ENCODE measurements at regions not wholly inside any gene's neighbourhood (a gene's known extent, or its start where the extent isn't known, plus 50 kb on each side); places are given as distances from the start of the nearest gene placed in this dataset.

DNA sequence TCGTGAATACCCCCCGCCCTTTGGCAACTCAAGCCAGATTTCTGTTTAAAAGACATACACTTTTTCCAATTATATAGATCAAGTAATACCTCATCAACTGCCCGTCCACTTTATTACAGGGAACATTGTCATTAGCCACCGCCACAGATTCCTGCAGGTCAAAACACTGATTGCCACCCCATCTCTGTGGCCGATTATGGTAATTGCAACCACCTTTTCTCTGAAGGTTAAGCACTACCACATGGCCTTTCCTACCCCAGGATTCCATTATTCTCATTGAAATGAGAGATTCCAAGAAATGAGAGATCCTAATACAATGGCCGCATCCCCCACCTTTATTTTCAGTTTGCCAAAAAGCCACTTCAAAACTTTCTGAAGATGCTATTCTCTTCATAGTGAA lies 478.8 kb upstream of the HSF2 start:
- Histone ChIP-seq H3K23ac (ENCODE audit: insufficient read length, low read depth, low read length) (no peak overlapping the region), H2BK5ac (ENCODE audit: insufficient read length, low read length) (no peak overlapping the region), H4K8ac (replicated peaks; ENCODE audit: insufficient read length, low read depth, low read length) (no peak overlapping the region), H4K5ac (ENCODE audit: insufficient read length, low read depth, low read length) (no peak overlapping the region), H4K91ac (ENCODE audit: insufficient read length, low read depth, low read length) (no peak overlapping the region), H4K20me1 (ENCODE audit: control insufficient read depth, insufficient read depth, insufficient read length) (no peaks in the 10 kb centered on the region), H3K4me1 (ENCODE audit: insufficient read depth, low read length) (peaks cover 4% of the 10 kb centered on the region; the same call in 1 of the 2 replicates), H3K9me3 (ENCODE audit: control insufficient read depth, low read depth, low read length) (no peaks in the 10 kb centered on the region), H3K14ac (ENCODE audit: insufficient read depth, low read length) (no peak overlapping the region), H2BK120ac (ENCODE audit: low read depth, low read length, poor library complexity, severe bottlenecking) (no peak overlapping the region), H3K9ac (ENCODE audit: extremely low read depth, insufficient read length, low read length) (no peak overlapping the region), H3K79me2 (ENCODE audit: insufficient read depth, low read length) (no peaks in the 10 kb centered on the region), H3K23me2 (ENCODE audit: insufficient read length, low read depth, low read length, poor library complexity, severe bottlenecking) (no peaks in the 10 kb centered on the region), H3K79me1 (ENCODE audit: insufficient read depth, low read depth, low read length, poor library complexity, severe bottlenecking) (no peaks in the 10 kb centered on the region), H2BK12ac (ENCODE audit: insufficient read length, low read depth, low read length) (no peak overlapping the region), H3K18ac (ENCODE audit: insufficient read length, low read depth, low read length) (no peak overlapping the region), H3T11ph (ENCODE audit: low read length) (no peak overlapping the region), H2AFZ (ENCODE audit: low read length) (no peak overlapping the region), H2BK20ac (ENCODE audit: low read depth, low read length, poor library complexity, severe bottlenecking) (no peak overlapping the region), H3K4ac (ENCODE audit: low read depth, low read length) (no peak overlapping the region), H3K4me2 (ENCODE audit: insufficient read depth, insufficient read length, low read length) (no peak overlapping the region), H3K56ac (ENCODE audit: insufficient read length, low read depth, low read length) (no peak overlapping the region), H2AK5ac (ENCODE audit: insufficient read length, low read length) (no peak overlapping the region), H3K27ac (ENCODE audit: insufficient read length, low read depth, low read length) (no peak overlapping the region), H2BK15ac (ENCODE audit: low read depth, low read length) (no peak overlapping the region), H3K27me3 (ENCODE audit: insufficient read depth, low read length) (no peaks in the 10 kb centered on the region)
- no peak overlapping the region for H3K27ac Mint-ChIP-seq
- peak; percentile 29; the same call in 2 of the 3 replicates for TF ChIP-seq CTCF (conservative IDR thresholded peaks at IDR 0.05)
- no peaks in the 10 kb centered on the region for H3K36me3 Mint-ChIP-seq (ENCODE audit: insufficient read depth in 1 of 3, low read depth in 3 of 3)
- H3K4me1 Mint-ChIP-seq: peaks cover 17 to 26% of the 10 kb centered on the region in 2 experiments
- DNase-seq: no peak
- no peaks in the 10 kb centered on the region for H3K9me3 Mint-ChIP-seq
- no peak overlapping the region for H3K4me3 Mint-ChIP-seq
- no peaks in the 10 kb centered on the region for H3K27me3 Mint-ChIP-seq (ENCODE audit: low read depth)
- WGBS (ENCODE audit: extremely low coverage, insufficient read length, low lambda C conversion rate): no CpG with 5 or more reads among the region's 6 CpGs

Measured in H9 (cell line).